ENCODE measurements at regions not wholly inside any gene's neighbourhood (a gene's known extent, or its start where the extent isn't known, plus 50 kb on each side); places are given as distances from the start of the nearest gene placed in this dataset.

DNA sequence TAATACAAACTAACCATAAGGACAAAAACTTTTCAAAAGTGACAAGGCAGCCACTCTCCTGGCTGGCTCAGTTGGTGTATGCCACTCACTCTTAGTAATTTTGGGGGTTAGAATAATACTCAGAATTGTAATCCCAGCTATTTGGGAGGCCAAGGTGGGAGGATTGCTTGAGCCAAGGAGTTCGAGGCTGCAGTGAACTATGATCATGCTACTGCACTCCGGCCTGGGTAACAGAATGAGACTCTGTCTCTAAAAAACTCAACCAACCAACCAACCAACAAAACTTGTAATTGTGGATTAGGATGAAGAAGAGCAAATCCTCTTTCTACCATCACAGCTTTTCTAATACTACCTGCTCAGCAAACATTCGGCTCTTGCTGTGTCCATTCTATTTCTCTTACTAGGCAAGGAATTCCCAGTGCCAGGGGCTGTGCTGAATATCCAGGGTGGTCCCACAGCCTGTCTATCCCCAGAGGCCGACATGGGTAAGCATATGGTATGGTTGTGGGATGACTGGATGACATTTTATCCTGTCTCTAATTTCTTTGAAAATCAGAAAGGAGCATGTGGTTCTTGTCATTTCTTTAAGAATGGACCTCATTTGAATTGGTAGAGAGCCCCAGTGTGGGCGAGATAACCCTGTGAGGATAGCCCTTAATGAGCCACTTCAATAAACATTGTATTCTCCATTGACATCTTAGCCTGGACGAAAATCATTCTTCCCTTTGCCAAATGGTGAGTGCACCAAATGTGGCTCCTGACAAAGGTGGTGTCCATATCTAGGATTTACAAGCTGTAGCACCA, 220.1 kb downstream of the MYCN start:
- TF ChIP-seq, protein P1, sequence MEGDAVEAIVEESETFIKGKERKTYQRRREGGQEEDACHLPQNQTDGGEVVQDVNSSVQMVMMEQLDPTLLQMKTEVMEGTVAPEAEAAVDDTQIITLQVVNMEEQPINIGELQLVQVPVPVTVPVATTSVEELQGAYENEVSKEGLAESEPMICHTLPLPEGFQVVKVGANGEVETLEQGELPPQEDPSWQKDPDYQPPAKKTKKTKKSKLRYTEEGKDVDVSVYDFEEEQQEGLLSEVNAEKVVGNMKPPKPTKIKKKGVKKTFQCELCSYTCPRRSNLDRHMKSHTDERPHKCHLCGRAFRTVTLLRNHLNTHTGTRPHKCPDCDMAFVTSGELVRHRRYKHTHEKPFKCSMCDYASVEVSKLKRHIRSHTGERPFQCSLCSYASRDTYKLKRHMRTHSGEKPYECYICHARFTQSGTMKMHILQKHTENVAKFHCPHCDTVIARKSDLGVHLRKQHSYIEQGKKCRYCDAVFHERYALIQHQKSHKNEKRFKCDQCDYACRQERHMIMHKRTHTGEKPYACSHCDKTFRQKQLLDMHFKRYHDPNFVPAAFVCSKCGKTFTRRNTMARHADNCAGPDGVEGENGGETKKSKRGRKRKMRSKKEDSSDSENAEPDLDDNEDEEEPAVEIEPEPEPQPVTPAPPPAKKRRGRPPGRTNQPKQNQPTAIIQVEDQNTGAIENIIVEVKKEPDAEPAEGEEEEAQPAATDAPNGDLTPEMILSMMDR (IDR thresholded peaks at IDR 0.05; ENCODE audit: insufficient read depth, low read depth, low read length), result no peak
- DNase-seq (ENCODE audit: low read depth), result no peak

DNA sequence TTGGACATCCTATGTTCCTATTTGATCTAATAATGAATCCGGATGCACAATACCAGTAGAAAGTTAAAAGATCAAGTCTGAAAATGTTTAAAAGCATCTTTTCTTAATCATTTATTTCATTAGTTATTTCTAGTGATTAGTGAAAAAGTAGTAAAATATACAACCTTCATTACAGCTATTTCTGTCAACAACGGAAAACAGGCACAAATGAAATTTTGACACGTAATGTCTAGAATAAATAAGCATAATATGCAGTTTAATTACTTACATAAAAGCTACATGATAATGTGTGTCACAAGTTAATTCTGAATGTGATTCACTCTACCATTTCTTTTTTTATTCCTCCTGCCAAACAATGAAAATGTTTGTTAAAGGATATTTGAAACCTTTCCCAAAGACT, 216.1 kb downstream of the MYCN start:
- no peak for DNase-seq (ENCODE audit: low read depth)
- H3K4me3 ChIP-seq (ENCODE audit: low read depth, low read length), result no peak overlapping the region
- TF ChIP-seq, protein P1 (IDR thresholded peaks at IDR 0.05; ENCODE audit: insufficient read depth, low read depth, low read length), result no peak

More for the DNA sequence above, 220.1 kb downstream of the MYCN start:
- H3K4me3 ChIP-seq (ENCODE audit: low read depth, low read length), result no peak overlapping the region

DNA sequence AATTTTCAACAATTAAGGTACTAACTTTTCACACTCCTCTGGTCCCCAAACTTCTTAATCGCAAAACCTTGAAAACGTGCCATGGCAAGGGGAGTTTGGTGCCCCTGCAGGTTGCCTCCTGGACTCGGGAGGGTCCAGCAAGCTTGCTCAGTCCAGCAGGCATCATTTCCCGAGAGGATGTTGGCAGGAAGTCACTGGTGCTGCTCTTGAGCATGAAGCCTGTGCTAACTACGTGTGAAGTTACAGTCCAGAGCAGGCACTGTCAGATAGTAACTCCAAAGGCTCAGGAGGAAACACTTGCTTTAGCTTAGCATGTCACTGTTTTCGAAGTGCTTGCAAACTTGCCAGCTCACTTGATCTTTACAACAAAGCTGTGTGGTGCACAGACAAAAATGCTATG, 215.4 kb downstream of the MYCN start:
- TF ChIP-seq, protein P1 (IDR thresholded peaks at IDR 0.05; ENCODE audit: insufficient read depth, low read depth, low read length), result no peak
- no peak overlapping the region for H3K4me3 ChIP-seq (ENCODE audit: low read depth, low read length)
- DNase-seq (ENCODE audit: low read depth), result no peak

DNA sequence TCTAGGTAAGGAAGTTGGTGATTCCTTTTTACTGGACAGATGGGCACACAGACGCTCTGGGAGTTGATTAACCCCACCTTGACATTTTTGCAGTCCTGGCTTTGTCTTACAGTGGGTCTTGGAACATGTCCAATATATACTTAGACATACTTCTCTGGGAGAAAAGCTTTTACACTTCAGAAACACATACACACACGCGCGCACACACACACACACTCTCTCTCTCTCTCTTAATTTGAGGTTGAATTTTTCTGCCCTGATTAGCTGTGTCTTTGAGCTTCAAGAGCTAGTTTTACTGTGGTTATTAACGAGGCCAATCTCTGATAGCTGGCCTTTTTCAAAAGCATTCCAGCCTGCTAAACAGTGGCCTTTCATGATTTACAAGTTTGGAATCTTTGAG, 215.0 kb downstream of the MYCN start:
- DNase-seq (ENCODE audit: low read depth), result no peak
- H3K4me3 ChIP-seq (ENCODE audit: low read depth, low read length), result no peak overlapping the region
- TF ChIP-seq, protein P1 (IDR thresholded peaks at IDR 0.05; ENCODE audit: insufficient read depth, low read depth, low read length), result no peak

DNA sequence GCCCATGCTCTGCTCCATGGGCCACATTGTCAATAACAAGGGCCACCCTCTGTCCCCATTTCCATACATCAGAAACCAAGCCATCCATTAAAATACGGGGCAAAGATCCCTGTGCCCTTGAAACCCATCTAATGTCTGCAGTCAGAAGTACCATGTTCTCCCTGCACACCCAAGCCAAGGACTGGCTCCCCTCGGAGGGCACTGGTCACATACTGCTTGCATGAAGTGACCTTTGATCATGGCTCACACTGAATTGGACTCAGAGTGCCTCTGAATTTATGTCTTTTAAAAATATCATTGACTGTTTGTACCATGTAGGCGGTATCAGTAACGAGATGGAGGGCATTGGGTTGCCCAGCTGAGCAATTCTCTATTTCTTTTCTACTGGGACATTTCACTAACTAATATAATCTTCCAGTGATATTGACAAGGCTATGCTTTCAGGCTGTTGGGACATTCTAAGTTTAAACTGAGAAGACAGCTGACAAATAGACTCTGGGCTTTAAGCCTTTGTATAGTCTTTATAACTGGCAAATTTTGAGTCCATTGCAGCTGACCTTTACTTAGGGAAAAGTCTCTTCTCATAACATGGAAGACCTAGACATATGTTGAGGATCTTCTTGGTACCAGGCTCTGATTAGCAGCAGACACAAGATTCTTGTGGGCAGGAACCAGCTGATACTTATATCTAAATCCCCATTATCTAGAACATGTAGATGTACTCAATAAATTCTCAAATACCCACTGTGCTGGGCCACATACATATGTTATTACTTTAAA, 214.3 kb downstream of the MYCN start:
- TF ChIP-seq, protein P1 (IDR thresholded peaks at IDR 0.05; ENCODE audit: insufficient read depth, low read depth, low read length), result no peak
- no peak for DNase-seq (ENCODE audit: low read depth)
- no peak overlapping the region for H3K4me3 ChIP-seq (ENCODE audit: low read depth, low read length)

DNA sequence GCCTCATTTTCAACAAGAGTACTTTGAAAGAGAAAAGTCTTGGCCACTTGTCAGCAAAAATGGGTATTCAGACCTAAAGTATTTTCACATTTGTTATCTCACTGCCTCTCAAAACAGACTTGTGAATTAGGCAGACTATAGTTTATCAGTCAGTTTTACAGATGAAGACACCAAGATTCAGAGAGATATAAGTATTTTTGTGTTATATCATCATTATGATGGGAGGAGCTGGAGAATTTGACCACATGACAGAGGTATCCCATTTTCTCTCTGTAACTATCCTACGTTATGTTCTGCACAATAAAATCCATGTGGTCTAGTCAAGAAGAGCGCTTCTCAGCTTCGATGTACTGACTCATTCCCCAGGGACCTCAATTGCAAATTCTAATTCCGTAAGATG, 213.7 kb downstream of the MYCN start:
- no peak for DNase-seq (ENCODE audit: low read depth)
- TF ChIP-seq, protein P1 (IDR thresholded peaks at IDR 0.05; ENCODE audit: insufficient read depth, low read depth, low read length), result no peak
- no peak overlapping the region for H3K4me3 ChIP-seq (ENCODE audit: low read depth, low read length)
